GM21360 (cell line): ENCODE measurements at regions not wholly inside any gene's neighbourhood (a gene's known extent, or its start where the extent isn't known, plus 50 kb on each side); places are given as distances from the start of the nearest gene placed in this dataset.
"Not testable (repeated sequence)": the region's sequence is repeated elsewhere in the genome, so short reads cannot be mapped to it uniquely, and the experiment has no call there.

Experiments used
- ATAC-seq: cut with Tn5 transposase; IDR thresholded peaks from one replicate; pipeline ENCODE4 v1.9.1; 2021; ENCODE audit warnings: mild to moderate bottlenecking, moderate library complexity; ENCODE audit not compliant: unreplicated experiment

DNA sequence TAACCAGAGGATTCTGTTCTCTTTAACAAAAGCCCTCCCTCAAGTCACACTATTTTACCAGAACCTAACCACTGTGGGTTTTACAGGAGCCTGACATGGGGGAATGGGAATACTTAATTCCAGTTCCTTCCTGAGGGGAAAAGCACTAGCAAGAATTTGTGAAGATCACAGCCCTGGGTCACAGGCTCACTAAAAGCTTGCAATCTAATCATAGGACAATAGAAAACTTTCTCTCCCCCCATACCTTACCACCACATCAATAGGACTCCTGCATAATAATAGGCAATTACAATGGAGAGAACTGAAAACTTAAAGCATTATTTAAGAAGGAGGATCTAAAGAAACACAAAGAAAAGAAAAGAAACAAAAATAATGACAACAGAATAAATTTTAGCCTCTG, 225.8 kb upstream of the ZNF804A start:
- ATAC-seq: no peak

DNA sequence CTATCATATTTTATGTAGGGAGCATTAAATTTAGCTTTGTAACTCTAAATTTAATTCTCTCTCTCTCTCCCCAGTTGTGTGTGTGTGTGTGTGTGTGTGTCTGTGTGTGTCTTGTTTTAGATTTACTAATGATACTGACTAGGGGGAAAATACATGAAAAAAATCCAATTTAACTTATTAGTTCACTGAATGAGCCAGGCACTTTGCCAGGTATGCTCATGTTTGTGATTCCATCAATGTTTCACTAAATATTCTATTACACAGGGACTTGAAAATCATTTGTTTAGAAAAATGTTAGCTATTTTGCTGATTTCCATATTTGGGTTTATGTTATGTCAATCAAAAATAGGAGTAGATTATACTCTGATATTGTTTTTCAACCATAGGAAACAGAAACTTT, 203.7 kb upstream of the ZNF804A start:
- no peak for ATAC-seq

DNA sequence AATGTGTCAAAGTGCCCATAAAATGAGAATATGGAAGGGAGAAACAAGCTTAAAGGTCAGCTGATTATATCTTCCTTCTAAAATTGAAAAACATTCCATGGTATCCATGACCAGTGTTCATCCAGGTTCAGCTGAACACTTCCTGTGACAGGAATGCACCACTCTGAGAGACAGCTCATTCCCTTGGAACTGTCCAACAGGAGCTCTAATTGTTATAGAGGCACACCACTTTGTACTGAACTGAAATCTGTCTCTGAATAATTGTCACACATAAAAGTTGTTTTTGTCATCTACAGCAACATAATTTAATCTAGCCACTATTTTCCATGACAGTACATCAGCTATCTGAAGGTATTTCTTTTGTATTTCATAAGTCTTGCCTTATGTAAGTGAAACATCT, 195.9 kb upstream of the ZNF804A start:
- ATAC-seq: no peak

DNA sequence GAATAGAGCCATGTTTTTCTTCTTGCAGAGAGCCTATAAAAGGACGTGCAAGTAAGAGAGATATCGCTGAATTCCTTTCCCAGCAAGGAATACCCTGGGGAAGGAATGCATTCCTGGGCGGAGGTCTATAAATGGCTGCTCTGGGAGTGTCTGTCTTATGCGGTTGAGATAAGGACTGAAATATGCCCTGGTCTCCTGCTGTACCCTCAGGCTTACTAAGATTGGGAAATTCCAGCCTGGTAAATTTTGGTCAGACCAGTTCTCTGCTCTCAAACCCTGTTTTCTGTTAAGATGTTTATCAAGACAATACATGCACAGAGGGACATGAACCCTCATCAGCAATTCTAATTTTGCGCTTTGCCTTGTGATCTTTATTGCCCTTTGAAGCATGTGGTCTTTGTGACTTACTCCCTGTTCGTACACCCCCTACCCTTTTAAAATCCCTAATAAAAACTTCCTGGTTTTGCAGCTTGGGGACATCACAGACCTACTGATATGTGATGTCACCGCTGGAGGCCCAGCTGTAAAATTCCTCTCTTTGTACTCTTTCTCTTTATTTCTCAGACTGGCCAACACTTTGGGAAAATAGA, 191.2 kb upstream of the ZNF804A start:
- ATAC-seq: not testable (repeated sequence)

DNA sequence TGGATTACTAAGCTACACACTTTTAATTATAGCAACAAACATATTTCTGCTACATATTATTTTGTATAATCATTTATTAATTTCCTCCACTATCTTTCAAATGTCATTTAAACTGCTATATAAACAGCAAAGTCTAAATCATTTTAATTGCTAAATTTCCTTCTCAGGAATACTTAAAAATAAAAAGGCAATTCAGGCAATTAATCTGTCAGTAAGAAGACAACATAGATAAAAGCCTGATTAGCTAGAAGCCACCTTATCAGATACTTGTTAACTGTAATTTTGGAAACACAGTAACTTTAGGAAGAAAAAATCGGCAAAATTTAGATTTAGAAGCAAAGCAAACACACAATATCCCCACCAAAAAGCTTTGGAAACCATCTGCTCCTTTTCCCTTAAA, 188.2 kb upstream of the ZNF804A start:
- ATAC-seq: no peak

DNA sequence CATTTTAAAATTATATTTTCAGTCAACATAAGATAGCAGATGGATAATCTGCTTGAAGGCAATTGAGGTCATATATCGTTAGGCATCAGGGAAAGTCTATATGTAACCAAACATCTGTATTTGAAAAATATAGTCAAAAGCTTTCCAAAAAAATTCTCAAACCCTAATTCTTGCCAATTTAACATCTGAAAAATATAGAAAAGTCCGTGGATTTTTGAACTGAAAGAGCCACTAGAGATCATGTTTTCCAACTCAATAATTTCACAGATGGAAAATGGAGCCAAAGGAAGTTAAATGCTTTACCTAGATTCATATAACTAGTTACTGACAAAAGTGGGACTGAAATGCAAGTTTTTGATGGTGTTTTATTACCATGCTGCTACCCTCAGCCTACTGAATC, 185.1 kb upstream of the ZNF804A start:
- ATAC-seq: no peak

DNA sequence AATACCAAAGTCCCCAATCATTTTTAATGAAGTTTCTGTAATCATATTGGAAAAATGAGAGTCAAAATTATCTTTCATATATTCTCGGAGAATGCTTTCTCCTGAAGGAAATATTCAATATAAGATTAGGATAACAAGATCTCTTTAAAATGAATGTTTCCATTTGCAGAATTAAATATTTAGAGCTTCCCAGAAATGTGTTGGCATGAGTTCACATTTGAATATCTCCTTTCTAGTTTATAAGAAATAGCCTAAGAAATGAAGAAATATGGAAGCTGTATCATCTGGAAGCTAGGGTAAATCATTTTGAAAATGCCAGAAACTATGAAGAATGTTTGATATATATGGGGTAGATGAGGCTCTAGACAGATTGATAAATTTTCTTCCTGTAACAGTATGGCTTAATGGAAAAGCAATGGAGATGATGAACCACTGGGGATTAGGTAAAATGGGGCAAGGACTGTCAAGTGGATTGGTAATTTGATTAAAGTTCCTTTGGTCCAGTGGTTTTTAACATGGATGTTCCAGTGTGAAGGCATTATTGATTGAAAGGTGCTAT, 184.6 kb upstream of the ZNF804A start:
- no peak for ATAC-seq

DNA sequence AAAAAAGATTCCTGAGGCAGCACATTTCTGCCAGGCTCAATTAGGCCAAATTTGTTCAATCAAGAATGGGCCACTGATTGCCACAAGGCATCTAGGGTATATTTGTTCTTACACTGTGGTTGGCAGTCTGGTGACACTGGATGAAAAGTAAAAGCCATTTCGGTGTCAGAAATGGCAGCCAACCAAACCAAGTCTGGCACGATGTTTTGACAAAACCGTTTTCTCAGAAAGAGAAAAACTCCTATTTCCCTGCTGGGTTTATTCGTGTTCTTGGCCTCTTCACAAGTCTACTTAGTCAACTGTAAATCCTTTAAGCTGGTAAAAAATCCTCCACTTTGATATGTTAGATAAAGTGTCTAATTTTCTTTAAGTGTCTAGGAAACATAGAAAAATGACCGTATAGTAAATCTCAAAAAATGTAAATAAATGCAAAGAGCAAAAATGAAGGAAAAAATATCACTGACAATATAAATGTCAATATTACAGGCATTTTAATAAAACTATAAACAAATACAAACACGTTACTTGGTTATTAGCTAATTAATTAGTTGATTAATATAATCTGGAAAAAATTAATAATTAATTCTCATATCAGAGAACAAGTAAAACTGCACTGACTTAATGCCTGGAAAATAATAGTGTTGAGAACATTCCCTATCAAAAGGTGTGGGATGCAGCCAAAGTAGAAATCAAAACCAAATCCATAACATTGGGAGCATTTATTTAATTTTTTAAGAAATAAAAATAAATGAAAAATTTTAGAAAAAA, 182.0 kb upstream of the ZNF804A start:
- ATAC-seq: no peak

DNA sequence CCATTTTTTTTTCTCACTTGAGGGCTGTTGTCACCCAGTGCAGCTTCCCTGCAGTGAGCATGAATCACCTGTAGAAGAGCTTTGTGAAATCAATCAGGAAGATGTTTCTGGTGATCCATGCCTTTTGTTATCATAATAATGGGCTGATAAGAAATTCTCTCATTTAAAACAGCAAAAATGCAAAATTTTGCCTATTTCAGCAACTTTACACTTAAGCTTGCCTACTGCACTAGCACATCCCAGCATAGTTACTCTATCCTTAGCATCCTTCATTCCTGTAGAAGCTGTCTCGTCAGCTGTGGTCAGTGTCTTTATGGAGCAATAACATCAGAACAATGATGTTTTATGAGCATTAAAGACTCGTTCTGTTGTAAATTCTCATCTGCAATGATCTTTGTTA, 178.6 kb upstream of the ZNF804A start:
- no peak for ATAC-seq

DNA sequence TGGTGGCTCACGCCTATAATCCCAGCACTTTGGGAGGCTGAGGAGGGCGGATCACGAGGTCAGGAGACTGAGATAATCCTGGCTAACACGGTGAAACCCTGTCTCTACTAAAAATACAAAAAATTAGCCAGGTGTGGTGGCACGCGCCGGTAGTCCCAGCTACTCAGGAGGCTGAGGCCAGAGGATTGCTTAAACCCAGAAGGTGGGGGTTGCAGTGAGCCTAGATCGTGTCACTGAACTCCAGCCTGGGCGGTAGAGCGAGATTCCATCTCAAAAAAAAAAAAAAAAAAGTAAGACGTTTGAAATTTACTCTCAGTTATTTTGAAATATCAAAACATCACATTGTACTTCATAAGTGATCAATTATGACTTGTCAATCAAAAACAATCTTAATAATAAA, 176.9 kb upstream of the ZNF804A start:
- not testable (repeated sequence) for ATAC-seq

DNA sequence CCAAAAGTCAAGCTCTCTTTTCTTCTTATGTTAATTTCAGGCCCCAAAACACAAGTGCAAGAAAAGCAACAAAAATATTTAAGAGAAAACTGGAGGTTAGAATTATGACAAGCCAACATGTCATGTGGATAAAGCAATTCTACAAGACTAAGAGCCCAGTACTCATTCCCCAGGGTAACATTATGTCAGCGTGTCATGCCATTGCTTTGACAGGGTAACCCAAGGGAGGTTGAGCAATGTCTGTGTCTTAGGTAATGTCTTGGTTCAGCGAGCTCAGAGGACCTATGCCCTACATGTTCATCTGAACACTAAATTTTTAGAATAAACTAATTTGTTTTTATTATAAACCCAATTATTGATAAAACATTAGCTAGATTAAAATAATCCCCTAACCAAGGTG, 173.2 kb upstream of the ZNF804A start:
- no peak for ATAC-seq

DNA sequence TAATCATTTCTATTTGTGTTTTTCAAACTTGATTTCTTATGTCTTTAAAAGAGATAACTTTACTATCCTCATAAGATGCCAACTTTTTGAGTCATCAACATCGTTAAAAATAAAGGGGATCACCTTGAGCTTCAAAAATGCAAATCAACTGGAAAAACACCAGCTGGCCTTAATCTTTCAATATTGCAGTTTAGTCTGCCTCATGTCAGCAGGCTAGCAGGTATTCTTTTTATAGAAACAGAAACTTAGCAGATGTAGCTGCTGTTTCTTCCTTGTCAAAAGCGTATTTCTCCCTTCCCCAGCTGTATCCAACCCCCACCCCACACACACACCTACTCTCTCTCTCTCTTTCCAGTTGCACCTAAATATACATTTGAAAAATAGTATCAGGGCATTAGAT, 154.1 kb upstream of the ZNF804A start:
- peak; percentile 99 for ATAC-seq

DNA sequence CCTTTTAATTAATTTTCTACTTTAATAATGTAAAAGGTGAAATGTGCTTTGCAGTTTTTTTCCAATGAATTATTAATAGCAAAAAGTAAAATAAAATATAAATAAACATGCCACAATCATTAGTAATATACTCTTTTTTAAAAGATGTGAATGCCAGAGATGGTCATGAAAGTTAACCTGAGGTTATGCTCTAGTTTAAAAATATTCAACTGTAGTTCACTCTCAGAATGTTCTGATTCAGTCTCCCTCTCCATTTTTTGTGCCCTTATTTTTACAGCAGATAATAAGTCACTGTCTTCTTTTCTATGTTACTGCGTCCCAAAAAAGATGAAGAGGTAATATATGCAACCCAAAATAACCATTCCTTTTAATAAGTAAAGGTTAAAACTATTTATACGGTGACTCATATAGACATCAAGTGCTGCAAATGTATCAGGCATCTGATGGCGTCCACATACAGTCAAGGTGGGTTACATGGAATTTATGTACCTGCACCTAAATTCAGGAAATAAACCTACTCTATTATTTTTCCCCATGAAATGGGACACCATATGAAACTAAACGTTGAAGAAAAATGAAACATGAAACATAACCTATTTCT, 153.6 kb upstream of the ZNF804A start:
- peak; percentile 42 for ATAC-seq

DNA sequence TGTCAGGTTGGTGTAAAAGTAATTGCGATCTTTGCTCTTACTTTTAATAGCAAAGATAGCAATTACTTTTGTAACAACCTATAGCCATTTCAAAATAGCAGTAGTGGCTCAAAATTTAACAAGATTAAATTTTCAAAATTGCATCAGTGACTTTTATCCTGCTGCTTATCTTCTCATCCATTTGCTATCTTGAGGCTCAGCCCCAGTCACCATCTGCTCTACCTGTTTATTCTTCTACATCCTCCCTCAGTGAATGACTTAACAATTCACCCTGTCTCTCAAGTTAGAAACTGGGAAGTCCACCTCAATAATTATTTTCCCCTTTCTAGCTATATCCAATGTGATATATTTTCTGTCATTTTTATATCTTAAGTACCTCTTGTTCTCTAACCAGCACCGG, 148.6 kb upstream of the ZNF804A start:
- ATAC-seq: no peak

DNA sequence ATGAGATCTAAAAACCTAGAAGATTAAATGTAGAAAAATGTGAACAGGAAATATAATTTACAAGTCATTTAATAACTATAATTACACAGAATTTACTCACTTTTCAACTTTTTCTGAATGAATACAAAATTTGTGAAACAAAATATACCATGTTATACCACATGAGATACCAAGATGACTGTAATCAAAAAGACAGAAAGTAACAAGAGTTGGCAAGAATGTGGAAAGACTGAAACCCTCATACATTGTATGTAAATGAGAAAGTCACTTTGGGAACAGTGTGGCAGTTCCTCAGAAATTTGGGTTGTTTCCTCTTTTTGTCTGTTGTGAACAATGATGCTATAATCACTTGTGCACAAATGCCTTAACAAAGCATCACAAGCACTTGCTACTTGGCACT, 145.4 kb upstream of the ZNF804A start:
- ATAC-seq: peak; percentile 66

DNA sequence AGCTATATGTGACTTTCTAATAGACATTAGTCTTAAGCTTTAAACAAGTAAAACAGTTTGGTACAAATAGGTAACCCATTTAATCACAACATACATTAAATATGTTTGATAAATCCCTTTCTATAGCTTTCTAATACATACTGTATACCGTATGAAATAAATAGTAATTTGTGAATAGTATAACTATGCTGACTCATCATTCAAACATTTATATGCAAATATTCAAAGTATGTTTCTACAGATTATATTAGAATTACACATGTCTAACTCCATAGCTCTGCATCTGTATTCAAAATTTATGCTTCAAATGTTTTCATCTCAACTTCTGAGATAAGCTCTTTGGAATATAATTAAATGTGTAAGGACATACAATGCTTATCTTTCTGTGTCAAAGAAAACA, 142.7 kb upstream of the ZNF804A start:
- ATAC-seq: no peak

DNA sequence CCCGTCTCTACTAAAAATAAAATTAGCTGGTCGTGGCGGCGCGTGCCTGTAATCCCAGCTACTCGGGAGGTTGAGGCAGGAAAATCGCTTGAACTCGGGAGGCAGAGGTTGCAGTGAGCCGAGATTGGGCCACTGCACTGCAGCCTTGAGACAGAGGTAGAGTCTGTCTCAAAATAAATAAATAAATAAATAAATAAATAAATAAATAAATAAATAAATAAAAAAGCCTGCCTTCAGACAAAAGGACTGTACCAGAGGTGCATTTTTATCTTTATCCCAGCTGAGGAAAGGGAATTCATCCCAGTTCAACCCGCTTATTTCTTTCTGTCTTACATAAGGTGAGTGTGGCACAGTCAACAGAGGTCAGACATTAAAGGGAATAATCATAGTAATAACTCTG, 141.6 kb upstream of the ZNF804A start:
- not testable (repeated sequence) for ATAC-seq

DNA sequence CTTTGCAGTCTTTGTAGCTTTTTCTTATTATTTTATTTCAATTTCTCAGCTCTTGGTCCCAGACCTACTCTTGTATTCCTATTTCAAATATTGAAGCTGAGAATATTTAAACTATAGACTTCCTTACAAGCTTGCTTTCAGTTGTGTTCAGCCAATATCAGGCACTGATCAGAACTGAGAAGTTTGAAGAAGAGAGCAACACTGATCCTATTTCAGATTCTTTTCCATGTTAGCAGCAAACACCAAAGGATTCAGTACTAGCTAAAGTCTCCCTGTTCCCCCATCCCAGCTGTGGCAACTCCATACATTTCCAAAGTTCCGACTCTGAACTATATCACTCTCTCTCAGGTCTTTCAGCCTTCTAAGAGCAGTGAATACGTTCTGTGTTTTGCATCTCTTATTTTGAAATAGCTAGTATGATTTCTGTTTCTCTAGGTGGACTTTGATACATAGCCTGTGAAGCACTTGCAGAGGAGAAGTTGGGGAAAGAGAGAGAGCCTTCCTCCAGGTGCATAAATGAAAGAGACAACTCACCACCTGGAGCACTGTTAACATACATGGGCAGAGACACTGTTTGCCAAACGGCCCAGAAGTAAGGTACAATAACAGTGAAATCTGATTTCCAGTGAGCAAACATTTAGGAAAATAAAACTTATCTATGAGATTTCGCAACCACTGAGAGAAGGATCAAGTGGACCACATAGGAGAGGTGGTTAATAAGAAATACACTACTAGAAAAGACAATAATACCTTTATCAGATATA, 135.0 kb upstream of the ZNF804A start:
- no peak for ATAC-seq

DNA sequence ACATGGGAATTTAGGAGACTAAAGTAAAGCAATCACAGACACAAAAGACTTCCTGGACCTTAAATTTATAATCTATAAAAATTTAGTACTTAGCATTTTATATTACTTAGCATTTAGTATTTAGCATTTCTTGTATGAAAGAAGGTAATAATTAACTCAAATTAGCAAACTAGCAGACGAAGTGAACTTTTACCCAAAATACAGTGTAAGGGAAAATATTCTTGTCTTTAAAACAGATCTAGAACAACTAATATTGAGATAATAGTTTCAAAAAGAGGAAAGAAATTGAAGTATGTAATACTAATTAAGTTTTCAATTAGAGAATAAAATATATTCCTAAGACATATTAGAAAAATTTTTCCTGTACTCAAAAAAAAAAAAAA, 134.5 kb upstream of the ZNF804A start:
- no peak for ATAC-seq

DNA sequence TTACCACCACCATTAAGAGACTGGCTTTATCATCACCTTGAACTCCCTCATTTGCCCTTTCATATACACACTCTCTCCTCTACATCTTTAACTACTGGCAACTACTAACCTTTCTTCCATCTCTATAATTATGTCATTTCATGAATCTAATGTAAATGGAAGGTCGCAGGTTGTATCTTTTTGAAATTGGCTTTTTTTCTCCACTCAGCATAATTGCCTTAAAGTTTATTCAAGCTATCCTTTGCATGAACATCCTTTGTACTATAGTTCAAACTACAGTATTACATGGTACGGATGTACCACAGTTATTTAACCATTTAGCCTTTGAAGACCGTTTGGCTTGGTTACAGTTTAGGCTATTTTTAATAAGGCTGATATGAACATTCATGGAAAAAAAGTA, 129.5 kb upstream of the ZNF804A start:
- ATAC-seq: no peak

DNA sequence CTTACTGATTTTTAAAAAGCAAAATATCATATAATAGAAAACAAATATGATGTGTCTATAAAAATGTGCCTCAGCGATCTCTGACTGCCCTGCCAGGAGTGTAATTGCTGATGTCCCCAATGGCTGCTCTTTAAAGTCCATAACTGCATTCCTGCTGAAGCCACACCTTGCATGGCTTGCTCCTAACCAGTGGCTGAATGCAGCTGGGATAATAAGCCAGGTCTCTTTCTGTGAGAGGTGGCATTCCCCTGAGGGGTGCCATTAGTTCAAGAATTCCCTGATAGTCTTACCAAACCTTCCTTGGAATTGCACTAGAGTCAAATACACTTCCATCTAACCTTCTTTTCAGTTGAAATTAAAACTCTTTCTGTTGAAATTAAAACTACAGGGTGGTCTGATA, 125.8 kb upstream of the ZNF804A start:
- ATAC-seq: no peak
